ENCODE measurements at regions not wholly inside any gene's neighbourhood (a gene's known extent, or its start where the extent isn't known, plus 50 kb on each side); places are given as distances from the start of the nearest gene placed in this dataset.

DNA sequence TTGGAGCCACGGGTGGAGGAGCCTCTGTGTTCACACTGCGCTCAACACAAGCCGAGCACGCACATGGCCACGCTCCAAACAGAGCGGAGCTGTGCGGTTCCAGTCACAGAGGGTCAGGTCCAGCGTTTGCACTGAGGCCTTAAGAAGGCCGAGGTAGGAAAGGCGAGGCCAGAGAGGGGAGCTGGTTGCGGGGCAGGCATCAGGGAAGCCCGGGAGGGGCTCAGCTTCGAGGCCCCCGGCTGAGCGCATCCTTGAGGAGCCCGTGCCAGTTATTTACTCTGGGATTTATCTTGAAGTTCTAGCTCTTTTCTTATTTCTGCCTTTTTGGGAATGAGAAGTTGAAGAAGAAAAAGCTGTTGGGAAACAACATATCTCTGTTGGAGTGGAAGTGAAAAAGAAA, 140.8 kb downstream of the IRX1 start:
- DNase-seq (ENCODE audit: low read depth) = no peak

DNA sequence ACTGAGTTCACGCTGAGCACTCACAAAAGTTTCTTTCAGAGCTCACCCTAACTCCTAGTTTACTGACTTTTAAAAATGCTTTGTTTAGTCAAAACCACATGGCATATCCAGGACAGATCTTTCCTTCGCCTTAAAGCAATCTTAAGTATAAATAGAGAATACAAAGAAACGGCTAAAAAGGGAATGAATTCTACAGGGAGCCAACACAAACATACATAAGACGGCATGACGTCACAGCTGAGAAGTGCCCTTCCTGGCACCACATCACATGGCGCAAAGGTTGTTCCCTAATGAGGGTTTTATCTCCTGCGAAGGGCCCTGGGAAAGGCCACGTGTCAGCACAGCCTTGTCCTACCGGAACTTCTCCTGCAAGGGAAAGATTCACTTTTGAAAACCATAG, 141.3 kb downstream of the IRX1 start:
- no peak for DNase-seq (ENCODE audit: low read depth)

DNA sequence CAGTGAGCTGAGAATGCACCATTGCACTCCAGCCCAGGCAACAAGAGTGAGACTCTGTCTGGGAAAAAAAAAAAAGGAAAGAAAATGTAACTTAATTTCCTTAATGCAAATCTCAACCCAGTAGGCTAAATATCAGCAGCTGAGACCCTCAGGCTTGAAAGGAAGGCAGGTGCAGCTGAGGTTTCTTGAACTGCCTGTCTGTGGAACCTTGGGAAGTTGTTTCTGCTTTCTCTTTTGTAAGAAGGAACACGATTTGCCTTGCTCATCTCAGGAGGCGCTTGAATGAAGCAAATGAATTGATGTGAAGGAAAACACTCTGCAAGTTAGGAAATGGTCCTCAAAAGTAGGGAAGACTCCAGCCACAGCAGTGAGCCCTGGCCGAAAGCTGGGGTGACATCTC, 143.3 kb downstream of the IRX1 start:
- no peak for DNase-seq (ENCODE audit: low read depth)

DNA sequence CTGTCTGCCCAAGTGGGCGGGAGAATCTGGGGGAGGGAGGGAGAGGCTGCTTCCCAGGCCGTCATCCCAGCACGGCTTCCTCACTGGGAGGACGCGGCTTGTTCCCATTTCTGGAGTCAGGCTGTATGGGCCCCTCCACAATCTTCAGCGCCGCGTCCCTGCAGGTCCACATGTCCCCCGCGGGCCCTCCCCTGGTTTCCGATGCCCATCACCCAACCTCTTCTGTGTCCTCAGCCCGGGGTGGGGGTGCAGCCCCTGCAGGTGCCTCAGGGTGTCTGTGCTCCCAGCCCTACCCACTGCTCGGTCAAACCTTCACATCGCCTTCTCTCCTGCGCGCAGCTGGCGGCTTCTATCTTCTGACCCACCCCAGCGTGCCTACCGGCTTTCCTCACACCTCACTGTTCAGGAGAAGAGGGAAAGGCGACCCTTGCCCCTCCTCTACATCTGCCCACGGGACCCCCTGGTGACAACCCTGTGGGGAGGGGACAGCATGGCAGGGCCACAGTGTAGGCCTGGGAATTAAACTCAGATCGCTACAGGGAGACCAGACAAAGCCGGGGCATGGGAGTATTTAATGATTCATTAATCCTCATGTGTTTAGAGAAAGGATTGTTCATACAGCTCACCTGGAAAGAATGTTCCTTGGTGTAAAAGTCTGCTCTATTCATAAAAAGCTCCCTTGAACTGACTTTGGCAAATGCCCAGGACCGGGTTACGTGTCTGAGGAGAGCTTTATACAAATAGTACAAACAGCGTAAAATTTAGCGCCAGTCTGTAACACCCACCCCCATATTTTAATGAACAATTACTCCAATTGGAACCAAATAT, 145.1 kb downstream of the IRX1 start:
- DNase-seq (ENCODE audit: low read depth) = peak; percentile 92

GRCh38 chr5:3741374-3741770, 145.7 kb downstream of the IRX1 start:
- DNase-seq (ENCODE audit: low read depth) = peak; percentile 57

- no peak for DNase-seq (ENCODE audit: low read depth)
These were observed 147.1 kb downstream of the IRX1 start for GRCh38 chr5:3742750-3743149.

GRCh38 chr5:3751846-3752245, 156.2 kb downstream of the IRX1 start:
- DNase-seq (ENCODE audit: low read depth) = no peak

- no peak for DNase-seq (ENCODE audit: low read depth)
These were observed 182.4 kb downstream of the IRX1 start for GRCh38 chr5:3778000-3778550.

DNA sequence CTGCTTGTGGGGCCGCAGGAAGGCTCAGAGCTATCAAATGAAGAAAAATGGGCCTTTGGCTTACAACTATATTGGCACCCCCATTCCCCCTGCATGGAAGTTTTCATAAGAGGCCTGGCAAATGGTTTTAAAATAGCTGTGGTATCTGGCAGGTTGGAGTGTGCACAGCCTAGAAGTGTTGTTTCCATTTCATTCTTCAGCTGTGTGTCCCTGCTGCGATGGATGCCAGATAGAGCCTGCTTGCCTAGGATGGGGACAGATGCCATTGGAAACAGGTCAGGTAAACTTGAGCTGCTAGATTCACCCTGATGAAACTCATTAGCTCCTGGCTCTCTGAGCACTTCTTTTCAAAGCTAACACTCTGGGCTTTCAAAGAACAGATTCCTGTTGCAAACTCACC, 183.3 kb downstream of the IRX1 start:
- no peak for DNase-seq (ENCODE audit: low read depth)

GRCh38 chr5:3780278-3780677, 184.6 kb downstream of the IRX1 start:
- no peak for DNase-seq (ENCODE audit: low read depth)

DNA sequence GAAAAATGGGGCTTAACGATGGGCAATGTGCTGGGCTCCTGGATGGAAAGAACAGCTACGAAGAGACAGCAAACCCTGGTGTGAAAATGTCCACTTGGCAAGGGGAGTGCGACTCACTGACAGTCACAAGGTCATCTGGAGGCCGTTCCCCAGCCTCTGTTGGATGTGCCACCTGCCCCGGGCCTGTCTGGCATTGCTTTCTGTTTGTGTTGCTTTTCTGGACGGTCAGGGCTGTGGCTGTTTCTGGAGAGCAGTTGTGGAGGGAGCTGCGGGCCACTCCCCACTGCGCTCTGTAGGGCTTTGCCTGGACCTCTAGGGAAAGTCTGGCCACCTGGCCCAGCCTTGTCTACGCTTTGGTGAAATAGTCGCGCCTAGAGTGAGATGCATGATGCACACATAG, 185.3 kb downstream of the IRX1 start:
- DNase-seq (ENCODE audit: low read depth) = no peak

- DNase-seq (ENCODE audit: low read depth) = no peak
These were observed 189.2 kb downstream of the IRX1 start for GRCh38 chr5:3784854-3785253.

- no peak for DNase-seq (ENCODE audit: low read depth)
These were observed 190.5 kb downstream of the IRX1 start for GRCh38 chr5:3786165-3786564.

- DNase-seq (ENCODE audit: low read depth) = no peak
These were observed 191.3 kb downstream of the IRX1 start for GRCh38 chr5:3786891-3787430.

DNA sequence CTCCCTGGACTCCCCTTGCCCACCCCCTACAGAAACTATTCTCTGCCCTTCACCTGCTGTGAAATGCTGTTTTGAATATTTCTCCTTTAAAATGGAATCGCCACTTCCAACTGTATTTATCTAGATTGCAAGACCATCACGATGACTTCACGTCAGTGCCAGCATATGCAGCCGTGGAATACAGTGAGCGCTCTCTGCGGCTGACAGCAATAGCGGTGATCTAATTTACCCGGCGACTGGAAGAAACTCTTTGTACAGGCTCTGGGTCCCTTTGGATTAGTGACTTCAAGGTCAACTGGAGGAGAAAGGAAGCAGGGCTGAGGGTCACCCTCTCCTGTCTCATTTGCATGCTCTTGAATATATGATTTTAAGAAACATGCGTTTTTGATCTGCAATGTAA, 192.0 kb downstream of the IRX1 start:
- DNase-seq (ENCODE audit: low read depth) = no peak

GRCh38 chr5:3789519-3790193, 194.0 kb downstream of the IRX1 start:
- DNase-seq (ENCODE audit: low read depth) = no peak

DNA sequence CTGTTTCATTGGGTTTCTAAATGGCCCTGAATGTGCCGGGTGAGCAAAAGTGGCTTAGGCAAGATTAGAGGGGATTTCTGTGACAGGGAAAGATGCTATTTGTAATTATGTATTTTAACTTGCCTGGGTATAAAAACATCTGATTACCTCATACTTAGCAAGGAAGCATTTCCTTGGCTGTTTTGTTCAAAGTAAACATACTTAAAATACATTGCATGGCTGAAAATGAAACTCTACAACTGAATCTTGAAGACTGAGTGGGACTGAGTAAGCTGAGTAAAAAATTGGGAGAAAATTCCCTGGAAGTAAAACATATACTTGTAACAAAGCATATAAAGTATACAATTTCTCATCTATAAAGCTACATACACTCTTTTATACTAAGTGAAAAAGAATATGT, 197.5 kb downstream of the IRX1 start:
- DNase-seq (ENCODE audit: low read depth) = no peak

GRCh38 chr5:3794611-3795010, 199.0 kb downstream of the IRX1 start:
- DNase-seq (ENCODE audit: low read depth) = no peak

DNA sequence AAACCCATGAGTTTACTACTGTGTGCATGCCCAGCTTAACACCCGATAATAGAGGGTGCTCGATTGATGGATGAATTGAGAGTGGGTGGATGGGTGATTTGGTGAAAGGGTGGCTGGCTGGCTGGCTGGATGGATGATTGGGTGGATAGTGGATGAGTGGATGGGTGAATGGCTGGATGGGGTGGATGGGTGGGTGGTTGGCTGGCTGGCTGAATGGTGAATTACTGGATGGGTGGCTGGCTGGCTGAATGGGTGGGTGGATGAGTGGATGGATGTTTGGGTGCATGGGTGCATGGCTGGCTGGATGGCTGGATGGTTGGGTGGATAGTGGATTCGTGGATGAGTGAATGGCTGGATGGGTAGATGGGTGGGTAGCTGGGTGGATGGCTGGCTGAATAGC, 201.1 kb downstream of the IRX1 start:
- DNase-seq (ENCODE audit: low read depth) = no peak

DNA sequence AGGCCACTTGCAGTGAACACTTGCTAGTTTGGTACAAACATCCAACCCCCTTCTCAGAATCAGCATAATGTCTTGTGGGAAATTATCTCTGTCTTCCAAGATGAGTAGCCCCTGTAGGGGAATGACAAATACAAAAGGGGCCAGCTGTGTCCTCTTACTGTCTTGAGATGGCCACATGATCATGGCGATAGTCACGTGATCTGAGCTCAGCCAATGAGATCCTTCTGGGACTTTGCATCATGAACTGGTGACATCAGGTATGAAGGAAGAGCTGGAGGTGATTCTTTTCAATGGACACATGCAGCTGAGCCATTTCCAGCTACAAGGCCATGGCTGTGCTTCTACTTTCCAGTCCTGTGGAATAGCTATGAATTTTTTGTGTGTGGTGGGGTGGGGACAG, 206.3 kb downstream of the IRX1 start:
- no peak for DNase-seq (ENCODE audit: low read depth)

DNA sequence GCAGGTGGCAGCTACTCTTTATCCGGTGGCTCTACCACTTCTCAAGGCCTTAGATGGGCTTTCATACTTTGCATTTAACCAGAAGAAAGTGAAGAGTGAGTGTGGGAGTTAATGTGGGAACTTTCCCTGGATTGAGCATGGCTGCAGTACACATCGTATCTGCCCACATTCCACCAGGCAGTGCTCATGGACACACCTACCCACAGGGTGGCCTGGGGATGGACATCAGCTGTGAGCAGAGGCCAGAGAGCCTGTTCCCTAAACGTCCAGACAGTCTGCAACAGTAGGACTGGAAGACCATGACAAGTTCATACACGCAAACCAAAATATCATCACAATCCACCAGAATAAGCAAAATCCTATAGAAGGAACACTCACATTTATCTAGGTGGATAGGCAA, 213.8 kb downstream of the IRX1 start:
- no peak for DNase-seq (ENCODE audit: low read depth)

DNA sequence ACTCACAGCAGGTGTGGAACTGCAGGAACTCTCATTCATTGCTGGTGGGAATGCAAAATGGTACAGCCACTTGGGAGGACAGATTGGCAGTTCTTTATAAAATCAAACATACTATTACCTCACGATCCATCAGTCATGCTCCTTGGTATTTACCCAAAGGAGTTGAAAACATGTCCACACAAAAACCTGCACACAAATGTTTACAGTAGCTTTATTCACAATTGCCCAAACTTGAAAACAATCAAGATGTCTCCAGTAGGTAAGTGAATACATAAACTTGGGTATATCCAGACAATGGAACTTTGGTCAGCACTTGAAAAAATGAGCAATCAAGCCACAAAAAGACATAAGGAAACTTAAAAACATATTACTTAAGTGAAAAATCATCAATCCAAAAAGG, 215.5 kb downstream of the IRX1 start:
- no peak for DNase-seq (ENCODE audit: low read depth)

DNA sequence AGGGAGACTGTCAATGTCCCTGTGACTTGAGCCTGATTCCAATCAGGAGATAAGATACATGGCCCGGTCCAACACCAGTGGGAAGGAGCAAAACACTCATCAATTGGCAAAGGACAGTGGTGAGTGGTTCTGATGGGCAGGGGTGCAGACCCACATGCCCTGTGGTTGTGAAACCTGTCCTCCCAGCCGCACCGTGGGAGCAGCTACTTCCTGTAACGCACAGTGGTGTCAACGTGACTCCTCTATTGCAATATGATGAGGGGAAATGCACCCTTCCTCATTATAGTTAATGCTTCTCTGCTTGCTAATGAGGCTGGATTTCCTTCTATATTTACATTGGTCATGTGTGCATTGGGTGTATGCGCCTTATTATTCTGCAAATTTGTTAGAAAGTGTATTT, 223.0 kb downstream of the IRX1 start:
- no peak for DNase-seq (ENCODE audit: low read depth)
